H1 (cell line): ENCODE measurements at regions not wholly inside any gene's neighbourhood (a gene's known extent, or its start where the extent isn't known, plus 50 kb on each side); places are given as distances from the start of the nearest gene placed in this dataset.

Experiments
- CTCF ChIA-PET: fragments of 300-600 bp; sonication (Branson Sonifier 250); formaldehyde crosslinking; loops from one replicate; lab custom pipeline; 2021; ENCODE audit not compliant: partially characterized antibody; lab: Charles Lee
- POLR2A ChIA-PET: fragments of 300-600 bp; sonication (Branson Sonifier 250); formaldehyde crosslinking; loops from one replicate; lab custom pipeline; 2021; ENCODE audit warnings: inconsistent platforms; ENCODE audit not compliant: partially characterized antibody; lab: Charles Lee
- DNase-seq, 2 experiments: peaks; one replicate each; pipeline versions ENCODE4 v3.0.0 to v3.0.0-alpha.2; 2010 to 2022; ENCODE audit warnings: low spot score in 2 of 2, low read depth in 1 of 2, mixed read lengths in 1 of 2
- FAIRE-seq: peaks from 2 replicates; lab custom pipeline; 2011; peaks lifted over from hg19 to GRCh38; lab: Jason Lieb, UNC
- H2AFZ ChIP-seq: 2 replicates; pipeline ENCODE4 v1.8.1; 2012; ENCODE audit warnings: low read length, inconsistent platforms
- H2AK5ac ChIP-seq: 2 replicates; pipeline ENCODE4 v1.6.1; 2013; ENCODE audit warnings: low read depth, low read length
- H2BK120ac ChIP-seq: replicated peaks from 2 replicates; pipeline ENCODE3; 2013; ENCODE audit warnings: low read depth, low read length, inconsistent platforms
- H2BK12ac ChIP-seq: 2 replicates; pipeline ENCODE4 v1.6.1; 2013; ENCODE audit warnings: low read depth, low read length
- H2BK15ac ChIP-seq: 2 replicates; pipeline ENCODE4 v1.6.1; 2013; ENCODE audit warnings: low read length
- H2BK20ac ChIP-seq: 2 replicates; pipeline ENCODE4 v1.6.1; 2013; ENCODE audit warnings: low read length
- H2BK5ac ChIP-seq: 2 replicates; pipeline ENCODE4 v1.6.1; 2013; ENCODE audit warnings: low read depth, low read length
- H3K14ac ChIP-seq: 2 replicates; pipeline ENCODE4 v1.6.1; 2013; ENCODE audit warnings: inconsistent platforms; ENCODE audit not compliant: insufficient read length
- H3K18ac ChIP-seq: 2 replicates; pipeline ENCODE4 v1.6.1; 2013; ENCODE audit warnings: low read length; ENCODE audit errors: extremely low read depth
- H3K23ac ChIP-seq: 2 replicates; pipeline ENCODE4 v1.6.1; 2013; ENCODE audit warnings: inconsistent platforms; ENCODE audit not compliant: insufficient read length
- H3K23me2 ChIP-seq: 2 replicates; pipeline ENCODE4 v1.6.1; 2013; ENCODE audit warnings: low read depth, low read length
- H3K27ac ChIP-seq: 2 replicates; pipeline ENCODE4 v1.6.1; 2011; ENCODE audit warnings: low read depth, low read length, inconsistent platforms
- H3K27me3 ChIP-seq, 4 experiments: replicated peaks in 1 of 4; 1 replicate in 1 of 4; 2 replicates in 3 of 4; pipeline versions ENCODE4 v1.6.1 to v1.8.1; 2011 to 2013; ENCODE audit warnings: low read length in 3 of 4, mild to moderate bottlenecking in 3 of 4, inconsistent platforms in 2 of 4, mixed read lengths in 2 of 4, moderate library complexity in 1 of 4; ENCODE audit not compliant: control insufficient read depth in 3 of 4, insufficient read depth in 3 of 4; ENCODE audit errors: extremely low read depth in 1 of 4
- H3K36me3 ChIP-seq, 4 experiments: 2 replicates each; pipeline versions ENCODE4 v1.6.1 to v1.8.1; 2011 to 2013; ENCODE audit warnings: mild to moderate bottlenecking in 4 of 4, low read length in 3 of 4, moderate library complexity in 2 of 4, control low read depth in 1 of 4, inconsistent platforms in 1 of 4; ENCODE audit not compliant: insufficient read depth in 4 of 4, control insufficient read depth in 2 of 4
- H3K4ac ChIP-seq: replicated peaks from 2 replicates; pipeline ENCODE3; 2013; ENCODE audit warnings: low read length, low read depth, mixed read lengths, inconsistent platforms; ENCODE audit not compliant: insufficient read length
- H3K4me1 ChIP-seq, 4 experiments: replicated peaks in 1 of 4; 1 replicate in 1 of 4; 2 replicates in 3 of 4; pipeline versions ENCODE4 v1.6.1 to v1.8.1; 2011 to 2013; ENCODE audit warnings: low read length in 3 of 4, inconsistent platforms in 2 of 4, mixed read lengths in 1 of 4; ENCODE audit not compliant: insufficient read depth in 4 of 4, control insufficient read depth in 3 of 4
- H3K4me2 ChIP-seq, 2 experiments: 2 replicates each; pipeline versions ENCODE4 v1.6.1 to v1.8.1; 2011 to 2013; ENCODE audit warnings: low read depth in 2 of 2, low read length in 2 of 2, control low read depth in 1 of 2, inconsistent platforms in 1 of 2, mild to moderate bottlenecking in 1 of 2; ENCODE audit not compliant: insufficient read depth in 1 of 2
- H3K4me3 ChIP-seq, 4 experiments: fragments of 200-600, 300-600 bp in 1 of 4; sonication (generic), shearing (Covaris generic), sonication (Bioruptor Twin) in 1 of 4; 2 replicates each; pipeline versions ENCODE4 v1.5.1 to v1.8.1; 2011 to 2016; ENCODE audit warnings: low read length in 4 of 4, low read depth in 3 of 4, control low read depth in 2 of 4, inconsistent platforms in 2 of 4, mild to moderate bottlenecking in 2 of 4, mixed read lengths in 1 of 4, moderate library complexity in 1 of 4; ENCODE audit not compliant: insufficient read depth in 2 of 4; ENCODE audit errors: extremely low read depth in 1 of 4
- H3K56ac ChIP-seq: replicated peaks from 2 replicates; pipeline ENCODE3; 2013; ENCODE audit warnings: low read depth, mild to moderate bottlenecking, mixed read lengths, low read length, inconsistent platforms; ENCODE audit not compliant: insufficient read length
- H3K79me1 ChIP-seq: 2 replicates; pipeline ENCODE4 v1.6.1; 2013; ENCODE audit warnings: low read depth, low read length, control low read depth
- H3K79me2 ChIP-seq, 2 experiments: 2 replicates each; pipeline versions ENCODE4 v1.6.1 to v1.8.1; 2012 to 2013; ENCODE audit warnings: low read length in 2 of 2, mild to moderate bottlenecking in 2 of 2, inconsistent platforms in 1 of 2; ENCODE audit not compliant: insufficient read depth in 2 of 2, control insufficient read depth in 1 of 2
- H3K9ac ChIP-seq, 4 experiments: replicated peaks in 1 of 4; 1 replicate in 1 of 4; 2 replicates in 3 of 4; pipeline versions ENCODE4 v1.6.1 to v1.8.1; 2011 to 2013; ENCODE audit warnings: low read depth in 3 of 4, low read length in 3 of 4, control low read depth in 2 of 4, mild to moderate bottlenecking in 2 of 4, moderate library complexity in 2 of 4, inconsistent platforms in 1 of 4; ENCODE audit errors: extremely low read depth in 1 of 4
- H3K9me3 ChIP-seq, 2 experiments: 2 replicates each; pipeline versions ENCODE4 v1.6.1 to v1.8.1; 2012 to 2013; ENCODE audit warnings: mild to moderate bottlenecking in 2 of 2, moderate library complexity in 2 of 2, control low read depth in 1 of 2, inconsistent platforms in 1 of 2, low read depth in 1 of 2, low read length in 1 of 2, mixed read lengths in 1 of 2; ENCODE audit not compliant: insufficient read depth in 2 of 2
- H4K20me1 ChIP-seq, 2 experiments: replicated peaks in 1 of 2; 2 replicates each; pipeline versions ENCODE3 to v1.8.1; 2011 to 2013; ENCODE audit warnings: inconsistent platforms in 2 of 2, low read length in 2 of 2, mild to moderate bottlenecking in 1 of 2; ENCODE audit not compliant: insufficient read depth in 2 of 2, control insufficient read depth in 1 of 2
- H4K5ac ChIP-seq: 2 replicates; pipeline ENCODE4 v1.6.1; 2013; ENCODE audit warnings: low read length, low read depth, mixed read lengths, inconsistent platforms; ENCODE audit not compliant: insufficient read length
- H4K8ac ChIP-seq: 2 replicates; pipeline ENCODE4 v1.8.0; 2013; ENCODE audit warnings: mild to moderate bottlenecking, moderate library complexity, low read length, inconsistent platforms; ENCODE audit not compliant: insufficient read depth; ENCODE audit errors: extremely low read depth
- H4K91ac ChIP-seq: replicated peaks from 2 replicates; pipeline ENCODE3; 2013; ENCODE audit warnings: low read length, mixed read lengths, inconsistent platforms; ENCODE audit not compliant: insufficient read length
- SP1 ChIP-seq: IDR thresholded peaks from 2 replicates; pipeline ENCODE4 v1.6.1; 2011; ENCODE audit warnings: low read depth, low read length
- WGBS, 2 experiments: shearing (Covaris generic) in 1 of 2; methylation state at CpG; one replicate each; pipeline versions ENCODE4 v1.1.6 to v1.1.7; 2013 to 2015; ENCODE audit warnings: low lambda C conversion rate in 2 of 2, mixed read lengths in 2 of 2, inconsistent platforms in 1 of 2, low coverage in 1 of 2, missing lambda C conversion rate in 1 of 2; ENCODE audit not compliant: insufficient replicate concordance in 2 of 2, insufficient coverage in 1 of 2, insufficient read length in 1 of 2; ENCODE audit errors: extremely low coverage in 1 of 2, missing lambda C conversion rate in 1 of 2; 5-methylcytosine and 5-hydroxymethylcytosine counted together
- TF ChIP-seq, protein P1 (sequence below): IDR thresholded peaks from 2 replicates; pipeline ENCODE4 v1.6.1; 2012; ENCODE audit warnings: inconsistent platforms

DNA sequence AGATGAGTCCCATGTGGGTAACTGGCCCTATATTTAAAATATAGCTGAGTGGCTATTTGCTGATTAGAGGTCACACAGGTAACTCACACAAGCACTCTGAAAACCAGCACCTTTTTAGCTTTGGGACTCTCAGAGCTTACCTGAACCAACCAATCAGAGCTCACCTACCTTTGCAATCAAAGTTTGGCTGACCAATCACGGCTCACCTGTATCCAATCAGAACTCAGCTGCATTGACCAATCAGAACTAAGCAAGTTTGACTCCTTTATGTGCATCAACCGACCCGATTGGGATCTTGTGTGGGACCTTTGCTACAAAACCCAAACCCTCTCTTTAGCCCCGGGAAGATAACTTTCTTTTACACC lies 106.8 kb upstream of the NXT1 start:
- Histone ChIP-seq H3K14ac (no peak overlapping the region), H3K18ac (no peak overlapping the region), H3K79me2 (no peaks in the 10 kb centered on the region), H2AFZ (no peak overlapping the region), H3K4ac (no peak overlapping the region), H3K4me1 (no peaks in the 10 kb centered on the region), H3K27ac (no peak overlapping the region), H3K9ac (no peak overlapping the region), H4K91ac (no peak overlapping the region), H3K4me2 (no peak overlapping the region), H3K9me3 (no peaks in the 10 kb centered on the region), H3K36me3 (no peaks in the 10 kb centered on the region), H2BK5ac (no peak overlapping the region), H2BK12ac (no peak overlapping the region), H4K8ac (no peak overlapping the region), H3K79me1 (no peaks in the 10 kb centered on the region), H2AK5ac (no peak overlapping the region), H3K23ac (no peak overlapping the region), H2BK20ac (no peak overlapping the region), H3K23me2 (no peaks in the 10 kb centered on the region), H4K5ac (no peak overlapping the region), H3K27me3 (no peaks in the 10 kb centered on the region), H2BK15ac (no peak overlapping the region), H2BK120ac (no peak overlapping the region), H3K56ac (no peak overlapping the region), H4K20me1 (no peaks in the 10 kb centered on the region), H3K4me3 (no peak overlapping the region)
- WGBS, 2 experiments = 89% methylated on average over 4 of the region's 4 CpGs; no CpG with 5 or more reads in 1 of the 2 experiments
- DNase-seq (no peak), FAIRE-seq (no peak)
- 0 out of 2 replicates have a peak, but pooled peaks have one; percentile 18 for TF ChIP-seq SP1
- TF ChIP-seq, protein P1, sequence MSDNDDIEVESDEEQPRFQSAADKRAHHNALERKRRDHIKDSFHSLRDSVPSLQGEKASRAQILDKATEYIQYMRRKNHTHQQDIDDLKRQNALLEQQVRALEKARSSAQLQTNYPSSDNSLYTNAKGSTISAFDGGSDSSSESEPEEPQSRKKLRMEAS = no peak
- ChIA-PET POLR2A (no interaction called here), CTCF (interaction anchor here (0.7 to 5.7 kb wide), 18 partner anchors 8 to 552 kb away, joined by 3 to 59 read pairs (median 8); no protein-coding TSS in a partner anchor)
